GM19328 (cell line): ENCODE measurements at regions not wholly inside any gene's neighbourhood (a gene's known extent, or its start where the extent isn't known, plus 50 kb on each side); places are given as distances from the start of the nearest gene placed in this dataset.
A peak's percentile ranks its signal among the peaks of the same experiment; 100 is the strongest.

Experiments used
- ATAC-seq: cut with Tn5 transposase; IDR thresholded peaks from one replicate; pipeline ENCODE4 v1.9.1; 2021; ENCODE audit warnings: mild to moderate bottlenecking, moderate library complexity; ENCODE audit not compliant: unreplicated experiment

DNA sequence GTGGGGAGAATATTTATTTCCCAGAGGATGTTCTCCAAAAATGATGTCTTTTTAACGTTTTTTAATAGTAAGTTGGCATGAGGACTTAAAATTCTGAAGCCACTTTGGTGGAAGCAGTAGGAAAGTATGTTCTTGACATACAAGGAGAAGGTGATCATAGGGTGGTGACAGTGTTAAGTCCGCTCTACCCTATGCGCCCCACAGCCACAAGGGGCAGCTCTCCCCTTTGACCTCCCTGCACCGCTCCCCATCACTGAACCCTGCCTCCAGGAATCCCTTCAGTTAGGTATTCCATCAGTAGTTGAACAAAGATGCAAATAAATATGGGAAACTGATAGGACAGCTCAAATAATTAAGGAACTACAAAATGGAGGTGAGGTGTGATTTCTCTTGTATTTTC lies 111.4 kb downstream of the PLEKHG1 start:
- no peak for ATAC-seq

DNA sequence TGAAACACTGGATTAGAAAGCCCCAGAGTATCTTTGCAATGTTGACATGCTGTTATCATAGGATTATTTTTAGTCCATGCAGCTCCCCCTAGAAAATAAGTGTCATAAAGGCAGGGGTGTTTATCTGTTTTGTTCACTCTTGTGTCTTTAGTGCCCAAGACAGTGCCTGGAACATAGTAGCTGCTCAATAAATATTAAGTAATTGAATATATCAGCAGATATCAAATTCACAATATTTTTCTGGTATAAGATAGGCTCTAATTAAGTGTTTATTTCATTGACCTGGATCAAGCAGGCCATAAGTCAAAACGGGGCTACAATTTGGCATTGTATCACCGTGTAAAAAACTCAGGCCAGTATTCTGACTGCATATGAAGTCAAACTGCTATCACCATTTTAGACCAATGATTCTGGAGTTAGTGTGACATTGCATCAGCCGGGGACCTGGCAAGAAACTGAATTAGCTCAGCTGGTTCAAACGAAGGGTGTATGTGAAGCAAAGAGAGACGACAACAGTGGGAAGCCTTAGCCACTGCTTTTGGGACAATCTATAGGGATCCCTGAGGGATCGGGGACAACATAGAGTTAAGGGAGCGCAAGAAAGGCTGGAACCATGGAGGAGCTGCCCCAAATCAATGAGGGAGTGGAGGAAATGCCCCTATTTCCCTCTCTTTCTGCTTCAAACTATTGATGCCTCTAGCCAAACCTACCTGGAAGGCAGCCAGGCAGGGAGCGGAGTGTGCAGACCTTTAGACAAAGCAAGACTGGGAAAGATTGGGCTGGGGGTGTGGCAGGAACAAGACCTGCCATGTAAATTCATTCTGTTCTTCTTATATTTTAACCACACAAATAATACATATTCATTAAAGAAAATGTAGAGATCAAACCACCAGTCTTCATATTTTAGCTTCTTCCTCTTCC lies 112.2 kb downstream of the PLEKHG1 start:
- ATAC-seq = no peak

DNA sequence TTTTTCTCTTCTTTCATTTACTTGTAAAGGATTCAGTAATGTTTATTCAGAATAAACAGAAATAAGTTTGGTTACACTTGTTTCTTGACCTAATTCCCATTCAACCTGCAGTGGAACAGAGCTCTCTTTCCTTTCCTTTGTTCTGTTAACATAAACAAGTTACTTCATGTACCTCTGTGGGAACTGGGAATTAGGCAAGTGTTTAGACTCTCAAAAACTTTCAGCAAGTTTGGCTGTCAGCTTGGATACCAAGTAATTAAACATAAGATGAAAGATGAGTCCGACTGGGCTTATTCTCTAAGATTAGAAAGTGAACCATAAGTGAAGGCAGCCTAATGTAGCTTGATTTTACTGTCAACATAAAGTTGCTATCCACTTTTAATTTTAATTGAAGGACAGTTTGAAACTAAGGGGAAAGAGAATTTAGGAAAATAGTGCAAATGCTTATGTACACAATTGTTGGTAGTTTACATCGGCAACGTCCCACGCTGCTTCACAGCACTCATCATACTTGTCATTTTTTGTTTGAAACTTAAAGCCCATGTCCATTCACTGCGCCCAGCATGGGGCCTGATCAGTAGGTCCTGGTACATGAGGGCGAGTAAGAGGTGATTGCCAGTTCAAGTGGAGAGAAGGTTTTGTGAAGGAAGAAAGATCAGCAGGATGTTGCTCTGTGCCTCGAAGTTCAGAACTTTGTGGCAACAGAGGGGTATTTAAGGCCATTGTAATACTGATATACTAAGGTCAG lies 113.0 kb downstream of the PLEKHG1 start:
- no peak for ATAC-seq

DNA sequence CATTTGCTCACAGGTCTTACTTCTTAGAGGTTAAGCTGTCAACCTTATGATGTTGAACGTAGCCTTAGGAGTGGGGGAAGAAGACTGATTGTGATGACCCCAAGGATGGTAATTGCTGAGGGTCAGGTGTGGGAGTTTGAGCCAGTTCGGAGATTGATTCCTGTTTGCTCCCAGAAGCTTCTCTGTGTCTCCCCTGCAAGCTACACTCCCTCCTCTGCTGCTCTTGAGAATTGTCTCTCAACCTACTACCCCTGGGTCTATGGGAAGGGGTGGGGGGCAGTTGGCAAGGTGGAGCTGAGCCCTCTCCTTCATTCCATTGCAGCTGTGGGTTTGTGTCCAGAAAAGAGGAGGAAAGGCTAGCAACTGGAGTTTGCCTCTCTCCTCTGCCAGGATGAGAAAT lies 113.8 kb downstream of the PLEKHG1 start:
- no peak for ATAC-seq

DNA sequence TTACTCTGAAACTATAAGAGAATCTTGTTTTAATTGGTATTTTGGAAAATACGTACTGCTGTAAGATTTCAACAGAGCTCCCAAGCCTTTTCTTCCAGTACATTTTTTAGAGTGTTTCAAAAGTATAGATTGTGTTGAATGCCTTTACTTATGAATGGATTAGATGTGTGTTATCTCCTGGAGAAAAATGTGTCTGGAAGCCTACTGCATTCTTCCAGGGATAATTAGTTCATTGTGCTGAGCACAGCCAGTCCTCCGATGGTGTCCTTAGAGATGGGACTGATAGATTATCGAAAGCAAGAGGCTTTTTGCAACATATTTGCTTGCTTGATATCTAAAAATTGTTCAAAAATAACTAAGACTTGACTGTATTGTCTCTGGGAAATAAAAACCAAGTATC lies 114.2 kb downstream of the PLEKHG1 start:
- no peak for ATAC-seq

DNA sequence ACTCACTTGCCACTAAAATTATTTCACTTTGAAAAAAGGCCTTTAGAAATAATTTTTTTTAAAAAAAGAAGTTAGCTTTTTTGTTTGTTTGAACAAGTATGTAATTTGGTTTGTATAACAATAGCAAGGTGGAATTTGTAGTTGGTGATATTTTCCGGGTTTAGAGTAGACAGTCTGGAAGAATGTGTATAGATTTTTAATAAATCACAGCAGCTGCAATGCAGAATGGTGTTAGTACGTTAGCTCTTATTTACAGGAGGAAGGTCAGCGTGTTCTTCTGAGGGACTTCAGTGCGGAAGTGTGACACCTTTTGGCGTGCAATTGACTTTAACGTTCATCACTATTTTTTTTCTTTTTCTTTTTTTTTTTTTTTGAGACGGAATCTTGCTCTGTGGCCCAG lies 115.4 kb downstream of the PLEKHG1 start:
- ATAC-seq = no peak

DNA sequence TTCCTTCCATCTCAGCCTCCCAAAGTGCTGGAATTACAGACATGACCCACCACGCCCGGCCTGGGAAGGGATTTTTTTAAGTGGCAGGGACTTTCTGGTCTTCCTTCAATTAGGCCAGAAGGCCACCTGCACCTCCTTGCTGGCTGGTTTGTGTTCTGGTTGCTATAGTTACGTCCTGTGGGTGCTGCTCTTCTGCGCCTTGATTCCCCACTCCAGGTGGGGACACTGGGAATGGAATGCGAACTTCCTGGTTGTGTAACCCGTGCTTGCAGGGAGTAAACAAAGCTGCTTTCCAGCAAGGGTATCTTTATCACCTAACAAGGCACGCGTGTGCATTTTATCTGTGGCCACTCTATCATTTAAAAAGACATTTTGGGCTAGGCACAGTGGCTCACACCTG lies 117.7 kb downstream of the PLEKHG1 start:
- ATAC-seq = no peak

DNA sequence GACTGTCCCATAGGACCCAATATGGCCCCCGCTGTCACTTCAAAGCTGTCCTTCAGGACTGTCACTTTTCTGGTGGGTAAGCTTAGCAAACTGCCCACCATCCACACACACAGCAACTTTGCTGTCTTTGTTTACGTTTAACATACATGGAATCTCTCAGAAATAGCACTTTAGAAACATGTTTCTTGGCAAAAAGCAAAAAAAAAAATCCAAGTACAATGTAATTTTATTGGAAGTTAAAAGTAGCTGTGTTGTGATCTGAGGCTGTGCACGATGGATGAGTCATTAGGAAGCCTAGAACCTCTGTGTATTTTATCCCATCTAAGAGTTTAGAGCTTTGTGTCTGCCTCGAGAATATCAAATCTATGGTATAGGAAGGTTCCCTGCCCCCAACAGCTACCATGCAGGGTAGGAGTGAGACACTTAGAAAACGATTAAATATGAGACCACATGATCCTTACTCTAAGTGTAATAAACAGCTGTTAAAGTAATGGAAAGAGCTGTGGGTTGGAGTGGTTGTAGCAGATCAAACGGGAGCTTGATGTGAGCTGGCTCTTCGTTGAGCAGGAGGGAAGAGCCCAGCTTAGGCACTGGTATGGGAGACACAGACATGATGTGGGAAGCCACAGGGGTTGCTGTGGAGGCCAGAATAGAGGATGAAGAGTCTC lies 119.5 kb downstream of the PLEKHG1 start:
- no peak for ATAC-seq

DNA sequence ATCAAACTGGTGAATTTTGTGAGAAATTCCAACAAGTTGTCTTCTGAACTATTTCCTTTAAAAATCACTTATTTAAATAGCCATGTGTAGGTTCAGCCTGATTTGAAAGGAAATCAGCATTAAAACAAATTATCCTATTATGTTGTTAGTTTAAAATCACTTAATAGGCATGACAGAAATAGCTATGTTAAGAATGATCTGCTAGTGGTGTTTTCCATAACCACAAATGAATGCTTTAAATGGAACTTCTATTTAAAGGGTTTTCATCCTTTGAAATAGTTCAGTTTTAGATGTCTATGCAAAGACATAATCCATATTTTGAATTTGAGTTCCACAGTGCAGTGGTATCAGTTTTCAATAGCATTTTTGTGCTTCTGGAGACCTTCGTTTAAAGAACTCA lies 120.1 kb downstream of the PLEKHG1 start:
- ATAC-seq = no peak

DNA sequence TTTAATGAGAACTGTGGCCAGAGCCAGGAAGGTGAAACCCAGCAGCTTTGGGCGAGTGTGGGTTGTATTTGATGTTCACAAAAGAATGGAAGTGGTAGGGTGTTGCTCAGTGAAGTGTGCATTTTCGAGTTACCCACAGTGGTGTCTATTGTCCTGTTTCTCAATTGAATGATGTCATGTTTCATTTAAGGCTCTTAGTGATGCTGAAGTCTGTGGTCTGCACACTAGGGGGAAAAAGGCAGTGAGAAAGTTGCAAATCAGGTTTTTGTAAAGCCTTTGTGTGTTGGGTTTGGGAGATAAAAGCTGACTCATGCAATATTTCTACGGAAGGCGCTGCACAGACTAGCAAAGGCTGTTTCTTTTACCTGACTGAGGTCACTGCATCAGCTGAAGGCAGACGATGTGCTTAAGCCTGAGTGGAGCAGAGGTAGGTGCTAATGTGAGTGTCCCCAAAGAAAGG lies 121.1 kb downstream of the PLEKHG1 start:
- ATAC-seq = peak; percentile 97

DNA sequence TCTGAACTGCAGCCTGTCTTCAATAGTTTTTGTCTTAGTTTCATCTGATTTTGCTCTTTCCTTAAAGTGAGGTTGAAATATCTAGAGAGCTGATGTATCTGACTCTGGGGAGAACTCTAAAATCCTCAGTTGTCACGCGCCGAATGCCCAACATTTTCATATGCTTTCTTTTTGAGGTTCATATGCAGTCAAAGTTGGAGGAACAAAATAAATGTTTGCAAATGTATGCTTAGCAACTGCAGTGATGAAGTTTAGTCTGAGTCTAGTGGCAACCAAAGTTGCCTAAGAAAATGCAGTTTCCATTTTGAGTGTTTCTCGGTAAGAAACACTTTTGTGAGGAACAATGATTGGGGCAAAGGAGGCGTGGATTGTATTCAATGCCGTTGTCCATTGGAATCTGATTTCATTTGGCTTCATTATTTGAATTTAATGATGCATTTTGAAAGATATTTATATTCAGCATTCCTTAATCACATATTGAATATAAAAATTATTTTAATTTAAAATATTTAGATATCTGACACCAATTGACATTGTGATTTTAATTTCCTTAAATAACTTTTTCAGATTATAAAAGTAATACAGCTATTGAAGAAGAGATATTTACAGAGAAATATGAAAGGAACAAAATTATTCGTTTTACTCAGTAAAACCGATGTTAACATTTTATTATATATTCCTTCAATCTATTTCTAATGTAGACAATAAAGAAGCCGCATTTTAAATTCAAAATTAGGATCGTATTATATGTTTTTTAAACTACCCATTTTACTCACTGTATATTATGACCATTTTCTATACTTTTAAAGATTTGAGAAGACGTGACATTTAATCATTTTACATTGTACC lies 122.0 kb downstream of the PLEKHG1 start:
- no peak for ATAC-seq

DNA sequence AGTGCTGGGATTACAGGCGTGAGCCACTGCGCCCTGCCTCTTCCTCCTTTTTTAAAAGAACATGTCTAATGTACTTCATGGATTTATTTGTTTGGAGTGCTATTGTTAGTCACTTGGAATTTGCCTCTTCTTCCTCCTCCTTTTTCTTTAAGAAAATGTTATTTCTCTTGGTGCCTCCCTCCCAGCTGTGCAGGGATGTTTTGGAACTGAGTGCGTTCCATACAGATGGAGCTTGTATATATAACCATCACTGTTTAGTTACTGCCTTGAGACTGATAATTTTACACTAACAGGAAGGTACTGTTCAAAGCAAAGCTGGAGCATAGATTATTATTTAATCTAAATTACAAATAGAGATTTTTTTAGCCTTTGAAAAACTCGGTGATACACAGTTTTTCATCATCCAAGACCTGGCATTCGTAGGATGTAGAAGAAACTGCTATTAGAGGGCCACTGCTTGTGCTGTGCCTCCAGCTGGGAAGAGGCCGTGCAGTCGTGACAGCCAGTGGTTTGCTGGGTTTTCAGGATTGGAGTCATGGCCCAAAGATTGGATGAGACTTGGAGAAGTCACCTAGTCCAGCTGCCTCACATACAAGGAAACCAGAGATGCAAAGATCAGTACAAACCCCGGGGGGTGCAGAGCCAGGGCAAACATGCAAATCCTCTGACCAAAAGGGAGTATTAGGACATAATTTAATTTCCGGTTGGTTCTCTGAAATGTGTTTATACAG lies 123.1 kb downstream of the PLEKHG1 start:
- ATAC-seq = no peak

DNA sequence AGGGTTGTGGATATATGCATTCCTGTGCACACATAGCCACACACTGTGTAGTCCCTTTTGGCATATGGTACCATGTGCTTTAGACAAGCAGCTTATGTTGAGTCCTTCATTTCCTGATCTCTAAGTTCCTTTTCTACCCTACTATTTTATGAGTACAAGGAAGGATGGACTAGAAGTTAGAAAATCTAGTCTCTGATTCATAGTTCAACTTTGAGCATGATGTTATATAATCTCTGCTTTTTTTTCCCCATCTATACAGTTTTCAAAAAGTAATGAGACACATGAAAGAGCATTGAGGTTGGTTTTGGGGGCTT lies 123.6 kb downstream of the PLEKHG1 start:
- ATAC-seq = no peak

DNA sequence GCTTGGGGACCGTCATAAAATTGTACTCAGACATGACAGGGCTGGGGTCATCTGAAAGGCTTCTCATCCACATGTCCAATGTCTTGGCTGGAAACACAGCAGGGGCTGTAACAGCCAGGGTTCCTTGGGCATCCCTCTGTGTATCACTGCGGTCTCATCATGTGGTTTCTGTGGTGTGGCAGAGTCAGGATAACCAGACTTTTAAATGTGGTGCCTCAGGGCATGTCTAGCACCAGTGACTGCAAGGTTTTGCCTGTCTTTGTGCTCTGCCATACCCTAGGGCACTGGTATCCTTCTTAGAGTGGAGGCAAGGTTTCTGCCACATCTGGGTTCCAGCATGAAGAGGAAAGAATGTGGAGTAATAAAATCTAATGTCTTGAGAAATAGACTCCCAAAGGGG lies 124.2 kb downstream of the PLEKHG1 start:
- ATAC-seq = no peak

DNA sequence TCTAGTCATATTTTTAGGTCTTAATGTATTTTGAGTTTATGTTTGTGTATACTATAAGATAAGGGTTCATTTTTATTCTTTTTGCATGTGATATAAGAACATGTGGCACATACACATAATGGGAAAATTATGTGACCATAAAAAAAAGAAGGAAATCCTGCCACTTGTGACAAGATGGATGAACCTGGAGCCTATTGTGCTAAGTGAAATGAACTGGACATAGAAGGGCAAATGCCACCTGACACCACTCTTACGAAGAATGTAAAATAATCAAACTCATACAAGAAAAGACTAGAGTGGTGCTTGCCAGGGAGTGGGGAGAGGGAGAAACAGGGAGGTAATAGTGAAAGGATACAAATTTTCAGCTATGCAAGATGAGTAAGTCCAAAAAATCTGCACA lies 126.1 kb downstream of the PLEKHG1 start:
- no peak for ATAC-seq

DNA sequence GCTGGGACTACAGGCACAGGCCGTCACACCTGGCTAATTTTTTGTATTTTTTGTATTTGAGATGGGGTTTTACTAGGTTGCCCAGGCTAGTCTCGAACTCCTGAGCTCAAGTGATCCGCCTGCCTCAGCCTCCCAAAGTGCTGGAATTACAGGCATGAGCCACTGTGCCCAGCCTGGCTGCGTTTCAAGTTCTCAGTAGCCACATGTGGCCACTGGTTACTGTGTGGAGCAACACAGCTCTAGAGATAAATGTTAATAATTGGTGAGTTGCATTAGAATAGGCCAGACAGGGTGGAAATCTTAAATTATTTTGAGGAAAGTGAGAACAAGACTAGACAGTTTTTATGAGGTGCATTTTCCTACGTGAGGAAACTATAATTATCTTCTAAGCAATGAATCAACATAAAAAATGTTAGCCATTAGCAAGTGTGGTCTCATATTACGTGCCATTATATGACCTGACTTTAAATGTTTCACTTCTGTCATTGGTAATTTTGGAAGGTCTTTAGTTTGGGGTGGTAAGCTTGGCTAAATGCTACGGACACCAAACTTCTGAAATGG lies 129.6 kb downstream of the PLEKHG1 start:
- ATAC-seq = no peak

DNA sequence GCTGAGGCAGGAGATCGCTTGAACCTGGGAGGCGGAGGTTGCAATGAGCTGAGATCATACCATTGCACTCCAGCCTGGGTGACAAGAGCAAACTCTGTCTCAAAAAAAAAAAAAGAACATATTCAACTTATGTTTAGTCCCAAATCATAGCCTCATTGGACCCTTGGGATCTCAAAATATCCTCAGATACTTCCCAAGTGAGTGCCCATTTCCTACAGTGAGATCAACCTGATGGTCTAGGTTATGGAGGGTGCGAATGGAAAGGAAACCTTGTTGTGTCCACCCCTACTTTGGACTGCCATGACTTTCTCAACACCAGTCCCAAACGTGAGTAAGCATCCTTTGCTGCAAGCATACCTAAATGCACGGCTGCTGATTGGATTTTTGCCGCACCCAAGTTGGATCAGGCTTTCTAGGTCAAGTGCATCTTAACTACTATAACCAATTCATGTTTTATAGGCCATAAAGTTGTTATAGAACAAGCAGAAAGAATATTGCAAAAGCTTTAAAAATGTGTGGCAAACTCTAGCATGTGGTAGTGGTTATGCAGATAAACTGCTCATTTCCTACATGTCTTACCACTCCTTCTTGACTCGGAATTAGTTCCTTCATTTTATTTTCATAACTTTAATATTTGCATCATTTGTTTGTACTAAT lies 131.2 kb downstream of the PLEKHG1 start:
- no peak for ATAC-seq

DNA sequence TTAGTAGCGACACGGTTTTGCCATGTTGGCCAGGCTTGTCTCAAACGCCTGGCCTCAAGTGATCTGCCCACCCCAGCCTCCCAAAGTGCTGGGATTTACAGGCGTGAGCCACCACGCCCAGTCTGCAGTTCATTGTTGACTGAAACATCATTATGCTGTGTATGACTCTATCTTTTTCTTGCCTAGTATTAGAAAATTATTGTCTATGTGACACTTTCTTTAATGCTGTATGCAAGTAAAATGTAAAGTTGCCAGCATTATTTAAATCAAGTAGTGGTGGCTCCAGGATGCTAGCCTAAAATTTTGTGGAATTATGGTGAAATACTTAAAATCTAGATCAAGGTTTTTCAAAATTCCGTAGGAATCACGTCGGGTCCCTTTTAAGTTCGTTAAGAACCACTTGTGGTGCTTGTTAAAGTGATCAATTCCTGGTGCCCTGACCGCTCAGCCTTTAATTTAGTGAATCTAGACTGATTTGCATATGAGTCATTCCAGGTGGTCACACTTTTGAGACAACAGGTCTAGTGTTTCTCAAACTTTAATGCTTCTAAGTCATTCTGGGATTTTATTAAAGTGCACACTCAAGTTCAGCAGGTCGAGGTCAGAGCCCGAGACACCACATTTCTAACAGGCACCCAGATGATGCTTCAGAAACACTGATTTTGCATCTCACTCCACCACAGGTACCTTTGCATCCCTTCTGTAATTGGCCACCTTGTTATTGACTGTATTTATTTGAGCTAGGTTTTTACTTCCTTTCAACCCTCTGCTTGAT lies 132.6 kb upstream of the MTHFD1L start:
- no peak for ATAC-seq

DNA sequence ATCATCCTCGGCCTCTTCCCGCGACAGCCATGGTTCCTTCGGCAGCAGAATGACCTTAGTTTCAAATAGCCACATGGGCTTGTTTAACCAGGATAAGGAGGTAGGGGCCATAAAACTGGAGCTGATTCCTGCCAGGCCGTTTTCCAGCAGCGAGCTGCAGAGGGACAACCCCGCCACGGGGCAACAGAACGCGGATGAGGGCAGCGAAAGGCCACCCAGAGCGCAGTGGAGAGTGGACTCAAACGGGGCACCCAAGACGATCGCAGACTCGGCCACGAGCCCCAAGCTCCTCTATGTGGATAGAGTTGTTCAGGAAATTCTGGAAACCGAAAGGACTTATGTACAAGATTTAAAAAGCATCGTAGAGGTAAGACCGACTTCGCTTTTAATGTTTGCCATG lies 131.8 kb upstream of the MTHFD1L start:
- ATAC-seq = no peak
